Colon (tissue), 2 donors: ENCODE measurements at regions not wholly inside any gene's neighbourhood (a gene's known extent, or its start where the extent isn't known, plus 50 kb on each side); places are given as distances from the start of the nearest gene placed in this dataset.

Source experiments
- FAIRE-seq: peaks from 2 replicates; lab custom pipeline; 2012; peaks lifted over from hg19 to GRCh38; lab: Jason Lieb, UNC
- donor health status: control.
- donor health status: control.

DNA sequence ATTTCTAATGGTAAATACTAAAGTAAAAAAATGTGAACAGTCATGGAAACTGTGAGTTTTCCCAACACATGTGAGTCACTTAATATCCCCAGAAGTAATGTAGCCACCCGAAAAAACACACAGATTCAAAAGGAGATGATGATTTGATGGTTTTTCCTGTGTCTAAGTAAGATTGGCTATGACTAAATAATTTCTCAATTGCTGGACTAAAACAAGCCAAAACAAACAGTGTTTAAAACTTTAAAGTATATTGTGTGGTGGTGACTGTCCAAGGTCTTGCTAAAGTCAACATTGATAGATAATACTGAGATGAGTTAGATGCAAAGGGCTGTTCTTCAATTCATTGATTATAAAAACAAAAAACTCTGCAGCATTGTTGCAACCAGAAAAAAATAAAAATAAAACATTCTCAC, 89.6 kb upstream of the SOX5 start:
- no peak for FAIRE-seq

GRCh38 chr12:24038211-24038997, 88.9 kb upstream of the SOX5 start:
- no peak for FAIRE-seq

GRCh38 chr12:24036438-24037216, 87.2 kb upstream of the SOX5 start:
- FAIRE-seq, result no peak

- FAIRE-seq, result no peak
These were observed 85.4 kb upstream of the SOX5 start for GRCh38 chr12:24034894-24035293.

- no peak for FAIRE-seq
These were observed 84.7 kb upstream of the SOX5 start for GRCh38 chr12:24034160-24034559.

DNA sequence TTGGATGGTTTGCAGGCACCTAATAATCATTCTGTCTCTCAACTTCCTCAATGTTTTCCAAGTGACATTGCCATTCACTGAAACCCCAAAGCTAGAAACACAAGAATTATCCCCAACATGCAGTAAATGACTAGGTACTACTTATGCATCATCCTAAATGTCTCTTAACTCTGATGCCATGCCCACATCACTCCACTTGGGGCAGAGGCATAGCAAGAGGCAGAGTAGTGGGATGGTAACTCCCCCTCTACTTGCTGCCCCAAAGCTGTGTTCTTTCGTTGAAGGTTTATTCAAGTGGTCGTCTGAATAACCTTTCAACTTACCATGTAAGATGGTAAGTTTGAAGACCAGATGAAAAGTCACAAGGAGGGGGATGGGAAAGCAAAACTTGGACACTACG, 77.9 kb upstream of the SOX5 start:
- no peak for FAIRE-seq

- no peak for FAIRE-seq
These were observed 75.8 kb upstream of the SOX5 start for GRCh38 chr12:24025153-24025798.

- FAIRE-seq, result no peak
These were observed 73.6 kb upstream of the SOX5 start for GRCh38 chr12:24023081-24023480.

GRCh38 chr12:24021164-24021502, 71.7 kb upstream of the SOX5 start:
- no peak for FAIRE-seq

DNA sequence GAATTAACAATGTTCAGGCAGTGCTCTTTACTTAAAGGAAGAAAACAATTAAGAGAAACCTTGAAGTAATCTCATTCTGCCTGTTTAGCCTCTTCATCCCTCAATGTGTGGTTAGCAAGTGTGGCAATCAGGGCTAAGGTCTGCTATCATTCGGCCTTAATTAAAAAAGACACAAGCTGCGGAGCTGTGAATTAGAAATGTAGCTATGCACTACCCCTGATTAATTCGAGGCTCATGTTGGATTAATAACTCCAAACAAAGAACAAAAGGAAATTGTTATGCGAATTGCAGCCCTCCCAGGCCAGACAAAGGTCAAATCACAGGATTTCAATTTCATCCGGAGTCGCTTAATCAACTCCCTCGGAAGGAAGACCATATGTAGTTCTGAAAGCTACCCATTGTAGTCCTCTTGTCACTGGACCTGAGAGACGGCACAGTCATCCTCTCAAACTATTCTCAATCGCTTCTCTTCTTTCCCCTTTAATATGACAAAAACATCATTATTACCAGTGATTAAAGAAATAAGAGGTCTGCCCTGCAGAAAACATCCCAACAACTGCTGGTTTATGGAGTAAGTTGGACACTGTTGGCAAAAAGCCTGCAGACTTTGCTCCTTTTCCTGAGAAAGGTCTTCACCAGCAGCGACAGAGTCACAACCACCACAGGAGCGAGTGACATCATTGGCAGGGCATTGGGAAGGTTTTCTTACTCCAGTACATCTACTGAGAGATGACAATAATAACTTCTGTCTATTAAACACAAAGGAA, 71.1 kb upstream of the SOX5 start:
- no peak for FAIRE-seq

- FAIRE-seq, result no peak
These were observed 66.3 kb upstream of the SOX5 start for GRCh38 chr12:24015833-24016160.

DNA sequence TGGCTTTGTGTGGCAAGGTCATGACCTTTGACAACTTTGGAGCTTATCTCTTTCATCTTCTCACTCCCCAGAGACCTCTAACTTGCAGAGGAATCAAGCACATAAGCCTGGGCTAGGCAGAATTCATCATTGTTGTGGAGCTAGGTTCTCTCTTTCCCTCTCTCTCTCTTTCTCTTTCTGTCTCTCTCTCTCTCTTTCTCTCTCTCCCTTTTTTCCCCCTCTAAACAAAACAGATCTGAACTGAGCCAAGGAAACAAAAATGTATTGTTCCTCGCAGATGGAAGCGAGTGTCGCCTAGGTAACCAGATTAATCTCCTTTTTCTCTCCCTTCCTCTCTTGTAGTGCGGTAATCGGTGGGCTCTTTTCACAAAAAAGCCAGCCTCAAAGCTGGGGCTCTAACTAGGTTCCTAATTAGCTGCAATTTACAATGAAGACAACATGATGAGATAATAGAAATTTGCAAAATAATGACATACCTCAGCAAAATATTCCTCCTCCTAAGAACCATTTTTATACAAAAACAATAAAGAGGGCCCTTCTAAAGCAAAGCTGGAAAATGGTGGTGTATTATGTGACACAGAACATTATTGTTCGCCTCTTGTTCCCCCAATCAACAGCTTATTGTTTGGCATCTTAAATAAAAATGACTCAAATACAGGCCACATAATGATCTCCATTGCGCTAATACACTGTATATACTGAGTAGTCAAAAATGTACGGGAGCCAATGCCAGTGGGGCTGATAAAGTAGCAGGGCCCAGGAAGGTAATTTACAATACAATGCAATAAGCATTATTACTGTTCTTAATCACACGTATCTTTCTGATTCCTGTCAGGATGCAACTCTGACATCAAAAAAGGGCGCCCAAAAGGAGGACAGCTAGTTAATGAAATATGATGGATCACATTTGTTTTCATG, 65.7 kb upstream of the SOX5 start:
- FAIRE-seq, result no peak

GRCh38 chr12:24014240-24014639, 64.8 kb upstream of the SOX5 start:
- no peak for FAIRE-seq

GRCh38 chr12:24012528-24012927, 63.1 kb upstream of the SOX5 start:
- no peak for FAIRE-seq

DNA sequence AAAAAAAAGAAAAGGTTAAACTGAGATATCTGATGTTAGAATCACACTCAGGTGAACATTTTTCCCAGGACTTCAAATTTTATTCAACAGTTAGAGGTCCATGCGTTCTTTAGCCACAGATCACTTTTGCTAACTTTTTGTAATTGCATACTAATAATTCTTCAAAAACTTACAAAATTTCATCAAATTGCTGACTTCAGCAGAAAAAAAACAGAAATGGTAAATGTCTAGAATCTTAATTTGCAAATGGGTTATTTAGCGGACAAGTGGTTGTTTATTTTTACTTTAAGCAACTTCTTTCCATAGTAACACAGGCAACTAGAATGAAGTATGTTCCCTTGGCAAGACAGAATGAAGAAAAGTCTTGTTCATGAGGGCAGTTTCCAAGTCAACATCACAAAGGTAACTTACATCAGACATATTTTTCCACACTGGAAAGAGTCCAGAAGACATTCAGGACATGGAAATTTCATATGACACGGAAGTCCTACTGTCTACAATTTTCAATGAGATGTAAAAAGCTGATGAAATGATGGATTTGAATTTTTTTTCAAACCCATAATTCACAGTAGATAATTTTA, 62.5 kb upstream of the SOX5 start:
- no peak for FAIRE-seq

DNA sequence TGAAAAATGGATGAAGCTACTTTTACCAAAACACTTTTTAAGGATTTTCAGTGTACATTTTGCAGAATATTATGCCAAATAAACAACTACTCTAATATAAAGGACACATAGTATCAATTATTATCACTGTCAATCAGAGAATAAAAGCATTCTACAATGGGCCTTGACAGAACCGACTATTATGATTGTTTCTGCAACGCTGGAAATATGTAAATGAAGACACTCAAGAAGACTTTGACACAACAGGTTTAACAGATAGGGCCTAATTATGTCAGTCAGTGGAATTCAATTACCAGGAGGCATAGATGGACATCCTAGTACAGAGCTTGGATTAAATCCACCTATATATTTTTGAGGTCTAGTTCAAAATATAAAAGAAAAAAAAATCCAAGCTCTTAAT, 58.7 kb upstream of the SOX5 start:
- no peak for FAIRE-seq
